DND-41 (cell line): ENCODE measurements at regions not wholly inside any gene's neighbourhood (a gene's known extent, or its start where the extent isn't known, plus 50 kb on each side); places are given as distances from the start of the nearest gene placed in this dataset.

Experiments used
- CTCF ChIP-seq: IDR thresholded peaks from 2 replicates; pipeline ENCODE4 v1.5.1; 2012; ENCODE audit warnings: borderline replicate concordance, low read length, moderate library complexity, mild to moderate bottlenecking; ENCODE audit not compliant: poor library complexity, severe bottlenecking; ENCODE audit errors: extremely low read depth
- EZH2 ChIP-seq: IDR thresholded peaks from 3 replicates; pipeline ENCODE4 v1.6.1; 2012; ENCODE audit warnings: borderline replicate concordance, low read depth, mild to moderate bottlenecking, moderate library complexity, low read length, inconsistent platforms; ENCODE audit not compliant: severe bottlenecking

- TF ChIP-seq CTCF: no peak
- TF ChIP-seq EZH2: no peak
These were observed 819.2 kb downstream of the LIG4 start for GRCh38 chr13:107395927-107396662.
